Ovary (tissue), 7 donors: ENCODE measurements at regions not wholly inside any gene's neighbourhood (a gene's known extent, or its start where the extent isn't known, plus 50 kb on each side); places are given as distances from the start of the nearest gene placed in this dataset.

Experiments
- DNase-seq, 5 donors: peaks; one replicate each; pipeline ENCODE4 v3.0.0-alpha.2; 2019 to 2020
- H3K27ac ChIP-seq, 2 donors: fragments of 200-600 bp; one replicate each; pipeline versions ENCODE4 v1.5.1 to v1.8.0; 2019 to 2022
- H3K27me3 ChIP-seq: fragments of 200-600 bp; one replicate; pipeline ENCODE4 v1.8.0; 2022
- H3K36me3 ChIP-seq: fragments of 200-600 bp; sonication (generic); one replicate; pipeline ENCODE4 v1.5.1; 2019
- H3K4me1 ChIP-seq: one replicate; pipeline ENCODE4 v1.8.1; 2013; ENCODE audit warnings: mild to moderate bottlenecking, moderate library complexity; ENCODE audit not compliant: insufficient read depth
- H3K4me3 ChIP-seq: fragments of 200-600 bp; sonication (generic); one replicate; pipeline ENCODE4 v1.5.1; 2017
- H3K9me3 ChIP-seq, 2 donors: fragments of 200-600 bp in 1 of 2; sonication (generic) in 1 of 2; one replicate each; pipeline versions ENCODE4 v1.5.1 to v1.8.1; 2013 to 2019; ENCODE audit warnings: mild to moderate bottlenecking in 1 of 2, moderate library complexity in 1 of 2
- CTCF ChIP-seq, 3 donors: fragments of 450-650 bp in 2 of 3; fragments of 200-600 bp in 1 of 3; IDR thresholded peaks; one replicate each; pipeline versions ENCODE4 v1.5.1 to v1.8.0; 2016 to 2022; ENCODE audit warnings: antibody characterized with exemption in 3 of 3, mild to moderate bottlenecking in 1 of 3
- EP300 ChIP-seq: sonication (generic); formaldehyde crosslinking; IDR thresholded peaks from one replicate; pipeline ENCODE4 v1.6.1; 2017; ENCODE audit warnings: antibody characterized with exemption
- POLR2A ChIP-seq: fragments of 450-650 bp; IDR thresholded peaks from one replicate; pipeline ENCODE4 v1.6.1; 2017; ENCODE audit warnings: antibody characterized with exemption, mild to moderate bottlenecking, moderate library complexity
- WGBS, 3 donors: extraction: QIAGEN DNeasy Blood & Tissue Kit in 1 of 3; methylation state at CpG; one replicate each; pipeline versions ENCODE4 v1.1.5 to v1.1.7; 2013 to 2017; 5-methylcytosine and 5-hydroxymethylcytosine counted together
- intact Hi-C, 4 donors: fragments of 100-400 bp; cut with DNase I; formaldehyde crosslinking; loops; one replicate each; pipeline versions ENCODE4 v1.11.0 to v1.15.1; 2022 to 2023
- donor health status: DM: no; HTN: no; CAD: no; lungs with moderate emphysema.
- donor health status: DM: no; HTN: no; CAD: no.
- donor health status: Bipolar disorder and iron deficiency.
- donor health status: DM: no; HTN: no; CAD: no.
- donor health status: DM: yes; HTN: yes; CAD: no.

GRCh38 chr16:11407047-11407982 lies 62.1 kb downstream of the RMI2 start:
- TF ChIP-seq POLR2A (no peak), CTCF (IDR thresholded peaks at IDR 0.05) (peak in 2 of 3 donors; percentile 62 to 83)
- intact Hi-C loops: loop anchor here in 1 of 4 donors (5.0 kb wide), 2 partner anchors 235 to 305 kb away; no protein-coding TSS in a partner anchor
- WGBS, 3 donors: 70 to 89% (median 88%) methylated on average over 17 of the region's 17 CpGs

GRCh38 chr16:11408216-11408615 lies 63.0 kb downstream of the RMI2 start:
- no peaks in the 10 kb centered on the region for H3K36me3 ChIP-seq
- intact Hi-C loops: loop anchor here in 2 of 4 donors (2.0 to 5.0 kb wide), 3 partner anchors 53 to 304 kb away; no protein-coding TSS in a partner anchor
- H3K27me3 ChIP-seq: no peaks in the 10 kb centered on the region
- DNase-seq: no peak
- 72 to 88% (median 81%) methylated on average over 8 of the region's 8 CpGs for WGBS, 3 donors
- peaks cover 1% of the 10 kb centered on the region for H3K4me1 ChIP-seq
- no peak overlapping the region for H3K4me3 ChIP-seq
- no peak overlapping the region for H3K27ac ChIP-seq
- TF ChIP-seq CTCF (IDR thresholded peaks at IDR 0.05) (no peak), EP300 (no peak), POLR2A (no peak)
- H3K9me3 ChIP-seq: no peaks in the 10 kb centered on the region

More at GRCh38 chr16:11407047-11407982, 62.1 kb downstream of the RMI2 start:
- Histone ChIP-seq H3K36me3 (no peaks in the 10 kb centered on the region), H3K9me3 (no peaks in the 10 kb centered on the region), H3K27ac (no peak overlapping the region), H3K4me1 (peaks cover 1% of the 10 kb centered on the region), H3K4me3 (no peak overlapping the region), H3K27me3 (no peaks in the 10 kb centered on the region)
- peak in 3 of 5 donors; percentile 54 to 75 (median 67) for DNase-seq

- TF ChIP-seq CTCF (IDR thresholded peaks at IDR 0.05): no peak
- no peak for TF ChIP-seq POLR2A
- TF ChIP-seq EP300: no peak
- no peaks in the 10 kb centered on the region for H3K36me3 ChIP-seq
- no peak overlapping the region for H3K27ac ChIP-seq
- H3K4me1 ChIP-seq: peaks cover 1% of the 10 kb centered on the region
- 15 to 28% (median 27%) methylated on average over 6 of the region's 6 CpGs for WGBS, 3 donors
- intact Hi-C loops: loop anchor here in 2 of 4 donors (2.0 to 5.0 kb wide), 3 partner anchors 51 to 303 kb away; no protein-coding TSS in a partner anchor
- no peaks in the 10 kb centered on the region for H3K9me3 ChIP-seq
- no peak for DNase-seq
- H3K27me3 ChIP-seq: no peaks in the 10 kb centered on the region
- no peak overlapping the region for H3K4me3 ChIP-seq
Measured at GRCh38 chr16:11409398-11409797, 64.1 kb downstream of the RMI2 start.

- WGBS, 3 donors: 75 to 79% (median 79%) methylated on average over 12 of the region's 12 CpGs
- Histone ChIP-seq H3K36me3 (no peaks in the 10 kb centered on the region), H3K4me3 (no peak overlapping the region), H3K4me1 (peaks cover 1% of the 10 kb centered on the region), H3K27ac (no peak overlapping the region), H3K27me3 (no peaks in the 10 kb centered on the region), H3K9me3 (no peaks in the 10 kb centered on the region)
- TF ChIP-seq EP300: no peak
- TF ChIP-seq CTCF (IDR thresholded peaks at IDR 0.05): no peak
- TF ChIP-seq POLR2A: no peak
- DNase-seq: no peak
- intact Hi-C loops: loop anchor here in 1 of 4 donors (5.0 kb wide), 1 partner anchor 87 kb away; no protein-coding TSS in a partner anchor
Measured at GRCh38 chr16:11410376-11411058, 65.3 kb downstream of the RMI2 start.
